Cardiac muscle cell (in vitro differentiated cells and primary cell): ENCODE measurements at regions not wholly inside any gene's neighbourhood (a gene's known extent, or its start where the extent isn't known, plus 50 kb on each side); places are given as distances from the start of the nearest gene placed in this dataset.

Experiments
- DNase-seq, 2 donors: peaks; one replicate each; pipeline versions ENCODE4 v3.0.0 to v3.0.0-alpha.2; 2010 to 2017; ENCODE audit warnings: low read depth in 1 of 2, low spot score in 1 of 2
- H3K27ac ChIP-seq: fragments of 200-600 bp; sonication (generic); 2 replicates; pipeline ENCODE4 v1.5.1; 2016
- H3K27me3 ChIP-seq: fragments of 200-600 bp; sonication (generic); 2 replicates; pipeline ENCODE4 v1.6.0; 2016; ENCODE audit warnings: control low read depth
- H3K36me3 ChIP-seq: fragments of 200-600 bp; sonication (generic); 2 replicates; pipeline ENCODE4 v1.5.1; 2016; ENCODE audit warnings: control low read depth
- H3K4me1 ChIP-seq: fragments of 200-600 bp; sonication (generic); 2 replicates; pipeline ENCODE4 v1.8.1; 2017; ENCODE audit warnings: low read depth, mild to moderate bottlenecking, mixed run types
- H3K4me3 ChIP-seq: fragments of 200-600 bp; sonication (generic); 2 replicates; pipeline ENCODE4 v1.5.1; 2016; ENCODE audit warnings: mild to moderate bottlenecking
- H3K9me3 ChIP-seq: fragments of 200-600 bp; sonication (generic); 2 replicates; pipeline ENCODE4 v1.5.1; 2017; ENCODE audit warnings: low read depth, mild to moderate bottlenecking, control low read depth
- TF ChIP-seq, protein P1 (sequence below): IDR thresholded peaks from 2 replicates; pipeline ENCODE4 v1.5.1; 2012; ENCODE audit warnings: low read depth, mild to moderate bottlenecking, low read length

GRCh38 chr4:65202853-65203236, 467.4 kb downstream of the EPHA5 start:
- no peak for DNase-seq
- H3K9me3 ChIP-seq: peaks cover 2% of the 10 kb centered on the region
- H3K4me3 ChIP-seq: no peak overlapping the region
- H3K36me3 ChIP-seq: no peaks in the 10 kb centered on the region
- TF ChIP-seq, protein P1, sequence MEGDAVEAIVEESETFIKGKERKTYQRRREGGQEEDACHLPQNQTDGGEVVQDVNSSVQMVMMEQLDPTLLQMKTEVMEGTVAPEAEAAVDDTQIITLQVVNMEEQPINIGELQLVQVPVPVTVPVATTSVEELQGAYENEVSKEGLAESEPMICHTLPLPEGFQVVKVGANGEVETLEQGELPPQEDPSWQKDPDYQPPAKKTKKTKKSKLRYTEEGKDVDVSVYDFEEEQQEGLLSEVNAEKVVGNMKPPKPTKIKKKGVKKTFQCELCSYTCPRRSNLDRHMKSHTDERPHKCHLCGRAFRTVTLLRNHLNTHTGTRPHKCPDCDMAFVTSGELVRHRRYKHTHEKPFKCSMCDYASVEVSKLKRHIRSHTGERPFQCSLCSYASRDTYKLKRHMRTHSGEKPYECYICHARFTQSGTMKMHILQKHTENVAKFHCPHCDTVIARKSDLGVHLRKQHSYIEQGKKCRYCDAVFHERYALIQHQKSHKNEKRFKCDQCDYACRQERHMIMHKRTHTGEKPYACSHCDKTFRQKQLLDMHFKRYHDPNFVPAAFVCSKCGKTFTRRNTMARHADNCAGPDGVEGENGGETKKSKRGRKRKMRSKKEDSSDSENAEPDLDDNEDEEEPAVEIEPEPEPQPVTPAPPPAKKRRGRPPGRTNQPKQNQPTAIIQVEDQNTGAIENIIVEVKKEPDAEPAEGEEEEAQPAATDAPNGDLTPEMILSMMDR: no peak
- no peaks in the 10 kb centered on the region for H3K27me3 ChIP-seq
- H3K4me1 ChIP-seq: no peaks in the 10 kb centered on the region
- no peak overlapping the region for H3K27ac ChIP-seq

DNA sequence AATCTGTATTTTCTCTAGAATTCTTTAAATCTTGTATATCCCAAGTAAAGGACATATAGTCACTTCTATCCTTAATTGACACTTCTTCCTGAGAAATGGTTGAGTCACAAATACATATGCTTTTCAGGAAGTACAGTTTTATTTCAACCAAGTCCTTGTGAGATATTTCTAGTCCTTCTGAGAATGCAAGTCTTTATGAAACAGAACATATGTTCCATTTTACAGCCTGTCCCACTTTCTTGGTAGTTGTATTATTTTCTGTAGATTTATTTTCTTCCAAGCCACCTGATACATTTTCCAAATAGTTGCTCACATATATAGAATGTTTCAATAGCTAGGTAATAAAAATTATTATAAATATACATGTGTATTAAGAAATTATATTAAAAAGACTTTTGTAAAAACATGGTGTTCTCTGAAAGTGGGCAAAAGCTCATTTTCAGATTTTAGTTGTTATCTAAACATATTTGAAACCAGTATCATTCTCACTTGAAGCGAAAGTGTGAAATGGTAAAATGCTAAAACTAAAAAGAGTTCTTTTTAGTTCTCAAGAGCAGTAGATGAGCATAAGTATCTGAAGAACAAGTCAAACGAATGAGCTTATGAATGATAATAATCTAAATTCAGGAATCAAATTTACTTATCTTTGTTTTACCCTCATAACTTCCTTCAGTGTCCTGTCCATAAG, 468.0 kb downstream of the EPHA5 start:
- H3K27ac ChIP-seq: no peak overlapping the region
- no peak overlapping the region for H3K4me3 ChIP-seq
- no peaks in the 10 kb centered on the region for H3K27me3 ChIP-seq
- DNase-seq: no peak
- TF ChIP-seq, protein P1: no peak
- no peaks in the 10 kb centered on the region for H3K36me3 ChIP-seq
- H3K9me3 ChIP-seq: peaks cover 2% of the 10 kb centered on the region
- no peaks in the 10 kb centered on the region for H3K4me1 ChIP-seq

GRCh38 chr4:65195666-65196065, 474.6 kb downstream of the EPHA5 start:
- Histone ChIP-seq H3K36me3 (no peaks in the 10 kb centered on the region), H3K4me1 (no peaks in the 10 kb centered on the region), H3K27ac (no peak overlapping the region), H3K27me3 (no peaks in the 10 kb centered on the region), H3K9me3 (no peaks in the 10 kb centered on the region), H3K4me3 (no peak overlapping the region)
- DNase-seq: no peak
- TF ChIP-seq, protein P1: no peak

GRCh38 chr4:65195002-65195401, 475.3 kb downstream of the EPHA5 start:
- no peaks in the 10 kb centered on the region for H3K27me3 ChIP-seq
- TF ChIP-seq, protein P1: no peak

GRCh38 chr4:65193985-65194384, 476.3 kb downstream of the EPHA5 start:
- Histone ChIP-seq H3K9me3 (no peaks in the 10 kb centered on the region), H3K27me3 (no peaks in the 10 kb centered on the region), H3K4me1 (no peaks in the 10 kb centered on the region), H3K4me3 (no peak overlapping the region), H3K27ac (no peak overlapping the region), H3K36me3 (no peaks in the 10 kb centered on the region)
- DNase-seq: no peak
- TF ChIP-seq, protein P1: no peak

More at GRCh38 chr4:65195002-65195401, 475.3 kb downstream of the EPHA5 start:
- no peaks in the 10 kb centered on the region for H3K36me3 ChIP-seq
- no peaks in the 10 kb centered on the region for H3K9me3 ChIP-seq
- DNase-seq: no peak
- no peak overlapping the region for H3K4me3 ChIP-seq
- no peaks in the 10 kb centered on the region for H3K4me1 ChIP-seq
- no peak overlapping the region for H3K27ac ChIP-seq
